ENCODE measurements at regions not wholly inside any gene's neighbourhood (a gene's known extent, or its start where the extent isn't known, plus 50 kb on each side); places are given as distances from the start of the nearest gene placed in this dataset.
A peak's percentile ranks its signal among the peaks of the same experiment; 100 is the strongest.
"Not testable (repeated sequence)": the region's sequence is repeated elsewhere in the genome, so short reads cannot be mapped to it uniquely, and the experiment has no call there.

DNA sequence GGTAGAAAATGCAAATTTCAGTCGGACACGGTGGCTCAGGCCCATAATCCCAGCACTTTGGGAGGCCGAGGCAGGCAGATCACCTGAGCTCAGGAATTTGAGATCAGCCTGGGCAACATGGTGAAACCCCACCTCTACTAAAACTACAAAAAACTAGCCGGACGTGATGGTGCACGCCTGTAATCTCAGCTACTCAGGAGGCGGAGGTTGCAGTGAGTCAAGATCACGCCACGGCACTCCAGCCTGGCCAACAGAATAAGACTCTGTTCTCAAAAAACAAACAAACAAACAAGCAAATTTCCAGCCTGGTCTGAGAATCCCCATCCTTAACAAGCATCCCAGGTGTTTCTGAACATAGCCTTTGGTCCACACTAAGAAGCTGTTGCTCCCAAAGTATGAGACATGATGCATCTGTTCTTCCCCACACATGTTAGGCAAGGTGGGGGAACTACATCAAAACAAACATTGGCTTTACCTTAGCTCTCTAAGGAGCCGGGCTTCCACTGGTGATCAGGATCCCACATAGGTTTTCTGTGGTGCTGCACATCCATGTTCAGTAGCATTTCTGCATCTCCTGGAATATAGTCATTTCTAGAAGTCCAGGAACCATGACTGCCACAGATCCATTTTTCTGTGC lies 92.5 kb upstream of the DMRT1 start:
- no peak for DNase-seq

DNA sequence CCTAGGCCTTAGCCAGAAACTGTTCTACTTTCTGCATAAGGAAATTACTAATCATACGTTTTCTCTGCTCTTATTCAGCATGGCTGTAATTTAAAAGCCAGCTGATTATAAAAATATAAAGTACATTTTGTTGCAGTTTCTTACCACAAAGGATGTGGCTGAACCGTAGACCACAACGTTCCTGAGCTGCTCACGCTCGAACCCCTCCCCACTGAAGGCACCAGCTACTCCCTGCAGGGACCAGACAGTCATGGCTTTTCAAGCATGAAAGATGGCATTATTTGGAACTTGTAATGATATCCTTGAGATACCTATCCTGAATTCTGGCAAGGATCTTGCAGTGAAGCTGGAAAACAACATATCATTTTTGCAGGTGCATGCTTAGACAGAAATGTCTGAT lies 91.8 kb upstream of the DMRT1 start:
- peak in 1 of 3 experiments; percentile 10 for DNase-seq

DNA sequence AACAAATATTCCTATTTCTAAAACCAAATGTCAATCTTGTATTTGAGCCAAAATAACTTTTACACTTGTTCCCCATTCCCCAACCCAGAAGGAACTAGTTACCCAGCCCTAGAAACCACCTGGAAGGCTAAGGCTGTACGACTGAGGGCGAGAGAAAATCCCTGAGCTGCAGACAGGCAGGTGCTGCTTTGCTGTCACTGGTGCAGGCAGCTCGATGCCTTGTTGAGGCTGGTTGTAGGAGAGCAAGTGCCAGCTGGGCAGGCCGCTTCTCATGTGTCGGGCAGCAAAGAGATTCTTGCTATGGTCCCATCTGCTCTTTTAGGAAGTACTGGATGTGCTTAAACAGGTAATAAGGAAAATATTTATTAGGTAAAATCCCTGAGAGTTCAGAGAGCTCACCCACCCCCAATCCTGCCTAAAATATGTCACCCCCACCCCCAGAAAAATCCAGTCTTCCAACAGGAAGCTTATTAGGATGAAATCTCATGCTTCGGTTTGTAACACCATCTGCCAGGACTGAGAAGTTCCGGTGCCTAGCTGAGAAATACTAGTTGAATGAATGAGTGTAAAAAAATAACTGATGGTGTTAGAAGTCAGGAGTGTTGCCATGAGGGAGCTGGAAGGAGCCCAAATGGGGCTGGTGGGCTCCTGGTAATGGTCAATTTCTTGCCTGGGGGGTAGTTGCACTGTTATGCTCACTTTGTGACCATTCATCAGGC lies 91.1 kb upstream of the DMRT1 start:
- DNase-seq, result peak in 1 of 3 experiments; percentile 48

DNA sequence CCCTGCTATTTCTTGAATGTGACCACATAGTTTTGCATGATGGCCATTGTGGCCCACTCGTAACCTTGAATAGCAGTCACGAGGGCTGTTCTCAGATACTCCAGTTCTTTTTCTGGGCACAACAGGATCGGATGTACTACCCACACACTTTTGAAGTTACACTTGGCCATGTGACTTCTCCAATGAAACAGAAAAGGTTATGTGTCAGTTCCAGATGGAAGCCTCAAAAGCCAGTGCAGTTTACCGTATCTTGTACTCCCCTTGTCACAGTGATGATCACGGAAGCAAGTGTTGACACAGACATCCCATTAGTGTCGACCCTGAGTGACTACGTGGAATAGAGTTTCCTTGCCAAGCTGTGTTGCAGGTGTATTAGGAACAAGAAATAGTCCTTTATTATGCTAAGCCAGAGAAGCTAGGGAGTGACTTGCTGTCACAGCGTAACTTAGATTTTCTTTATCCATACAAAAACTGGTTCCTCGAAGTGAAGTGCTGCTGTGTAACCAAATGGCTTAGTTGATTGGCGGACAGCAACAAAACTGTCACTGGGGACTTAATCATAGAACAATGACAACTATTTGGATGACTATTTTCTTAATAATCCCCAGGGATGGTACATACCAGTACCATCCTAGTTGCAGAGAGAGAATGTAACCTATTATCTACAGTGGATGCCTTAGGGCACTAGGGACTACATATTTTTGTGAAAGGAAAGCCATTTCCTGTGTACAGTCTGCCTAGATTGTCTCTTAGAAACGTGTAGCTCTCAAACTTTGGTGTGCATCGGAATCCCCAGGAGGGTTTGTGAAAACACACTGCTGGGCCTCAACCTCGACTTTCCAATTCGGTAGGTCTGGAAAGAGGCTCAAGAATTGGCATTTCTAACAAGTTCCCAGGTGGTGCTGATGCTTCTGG lies 90.1 kb upstream of the DMRT1 start:
- DNase-seq, result peak in 1 of 3 experiments; percentile 48

DNA sequence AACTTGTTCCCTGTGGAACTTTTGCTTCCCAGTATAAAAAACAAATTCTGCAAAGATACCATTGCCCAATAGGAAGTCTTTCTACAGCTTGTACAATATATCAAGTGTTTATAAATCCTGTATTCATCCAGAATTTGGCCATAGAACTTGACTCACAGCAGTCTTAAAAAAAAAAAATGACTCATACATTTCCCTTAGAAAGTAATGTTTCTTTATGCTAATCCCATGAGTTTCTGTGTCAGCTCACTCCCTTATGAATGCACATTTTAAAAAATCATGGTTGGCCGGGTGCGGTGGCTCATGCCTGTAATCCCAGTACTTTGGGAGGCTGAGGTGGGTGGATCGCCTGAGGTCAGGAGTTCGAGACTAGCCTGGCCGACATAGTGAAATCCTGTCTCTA lies 89.3 kb upstream of the DMRT1 start:
- DNase-seq, result no peak

DNA sequence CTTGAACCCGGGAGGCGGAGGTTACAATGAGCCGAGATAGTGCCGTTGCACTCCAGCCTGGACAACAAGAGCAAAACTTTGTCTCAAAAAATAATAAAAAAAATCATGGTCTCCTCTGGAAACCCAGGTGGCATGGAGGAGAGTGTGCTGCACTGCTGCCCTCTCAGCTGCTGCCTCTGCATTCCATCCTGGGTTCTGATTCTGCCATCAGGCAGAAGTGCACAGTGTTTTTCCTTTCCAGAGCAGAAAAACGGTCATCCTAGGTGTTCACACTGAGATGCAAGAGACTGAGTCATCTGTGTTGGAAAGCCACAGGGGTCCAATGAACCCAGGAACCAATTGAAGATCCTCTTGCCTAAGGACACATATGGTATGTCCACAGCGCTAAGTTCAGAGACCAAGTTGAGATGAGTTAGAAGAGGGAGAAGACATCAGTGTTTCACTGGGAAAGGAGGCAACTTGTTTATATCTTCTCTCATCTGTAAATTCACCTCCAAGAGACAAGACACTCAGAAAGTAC lies 88.8 kb upstream of the DMRT1 start:
- DNase-seq, result no peak

DNA sequence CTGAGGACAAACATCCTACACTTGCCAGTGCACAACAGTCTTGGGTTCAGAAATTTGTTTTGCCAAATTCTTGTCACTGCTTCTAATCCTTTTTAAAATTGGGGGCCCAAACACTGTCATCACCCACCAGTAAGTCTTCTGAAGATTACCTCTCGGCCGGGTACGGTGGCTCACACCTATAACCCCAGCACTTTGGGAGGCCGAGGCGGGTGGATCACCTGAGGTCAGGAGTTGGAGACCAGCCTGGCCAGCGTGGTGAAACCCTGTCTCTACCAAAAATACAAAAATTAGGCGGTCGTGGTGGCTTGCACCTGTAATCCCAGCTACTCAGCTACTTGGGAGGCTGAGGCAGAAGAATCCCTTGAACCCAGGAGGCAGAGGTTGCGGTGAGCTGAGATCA lies 87.8 kb upstream of the DMRT1 start:
- DNase-seq, result not testable (repeated sequence)

DNA sequence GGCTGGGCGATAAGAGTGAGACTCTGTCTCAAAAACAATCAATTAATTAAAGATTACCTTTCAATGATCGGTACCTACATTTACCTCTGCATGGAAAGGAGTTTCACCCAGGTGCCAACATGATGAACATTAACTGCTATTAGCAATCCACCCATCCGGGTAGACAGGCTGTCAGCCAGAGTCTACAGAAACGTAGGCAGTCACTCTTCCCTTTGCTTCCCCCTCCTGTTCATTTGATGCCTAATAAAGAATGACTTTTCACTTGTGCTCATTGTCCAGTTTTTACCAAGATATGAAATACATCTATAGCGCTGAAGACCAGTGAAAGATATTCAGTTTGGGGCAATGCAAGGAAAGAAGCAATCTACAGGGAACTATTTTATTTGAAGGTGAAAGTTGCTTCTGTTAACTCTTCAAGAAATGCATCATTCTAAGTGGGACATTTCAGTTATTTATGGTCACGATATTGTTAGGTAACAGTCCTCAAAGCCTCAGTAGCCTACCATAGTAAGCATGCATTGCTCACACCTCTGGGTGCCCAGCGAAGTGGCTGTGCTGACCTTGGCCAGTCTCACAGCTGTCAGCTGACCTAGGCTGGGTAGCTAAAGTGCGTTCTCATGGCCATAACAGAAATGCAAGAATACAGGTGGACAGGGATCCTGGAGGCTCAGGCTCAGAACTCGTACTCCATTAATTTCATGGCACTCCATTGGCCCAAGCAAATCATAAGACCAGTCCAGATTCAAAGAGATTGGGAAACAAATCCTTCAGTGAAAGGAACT lies 87.2 kb upstream of the DMRT1 start:
- no peak for DNase-seq

DNA sequence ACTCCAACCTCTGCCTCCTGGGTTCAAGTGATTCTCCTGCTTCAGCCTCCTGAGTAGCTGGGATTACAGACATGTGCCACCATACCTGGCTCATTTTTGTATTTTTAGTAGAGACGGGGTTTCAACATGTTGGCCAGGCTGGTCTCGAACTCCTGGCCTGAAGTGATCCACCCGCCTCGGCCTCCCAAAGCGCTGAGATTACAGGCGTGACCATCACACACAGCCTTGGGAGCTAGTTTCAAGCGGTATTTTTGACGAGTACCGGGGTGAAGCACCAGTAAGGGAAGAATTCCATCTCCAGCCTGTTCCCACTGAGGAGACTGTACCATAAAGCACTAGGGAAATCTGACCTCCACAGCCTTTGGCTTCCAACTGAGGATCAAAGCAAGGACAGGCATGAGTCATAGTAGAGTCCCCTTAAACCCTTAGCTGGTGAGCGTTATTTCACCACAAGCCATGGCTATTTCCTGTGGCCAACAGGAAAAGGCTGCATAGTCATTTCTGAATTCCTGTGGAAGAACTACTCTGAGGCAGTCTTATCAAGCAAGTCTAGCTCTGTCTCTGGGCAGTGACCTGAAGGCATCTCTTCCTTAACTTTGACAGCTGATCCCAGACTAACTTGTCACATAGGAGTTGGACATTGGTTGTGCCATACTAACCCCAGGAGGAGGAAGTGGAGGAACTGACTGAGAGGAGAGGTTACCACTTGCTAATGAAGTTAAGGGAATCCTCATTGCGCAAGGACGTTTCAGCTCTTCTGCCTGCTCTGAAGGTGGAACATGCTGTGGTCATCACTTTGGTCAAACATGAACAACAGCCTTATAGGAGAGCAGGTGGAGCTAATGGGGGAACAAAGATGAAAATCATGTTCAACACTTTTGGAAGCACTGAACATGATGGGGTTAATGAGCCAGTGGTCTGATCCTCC lies 85.8 kb upstream of the DMRT1 start:
- no peak for DNase-seq

DNA sequence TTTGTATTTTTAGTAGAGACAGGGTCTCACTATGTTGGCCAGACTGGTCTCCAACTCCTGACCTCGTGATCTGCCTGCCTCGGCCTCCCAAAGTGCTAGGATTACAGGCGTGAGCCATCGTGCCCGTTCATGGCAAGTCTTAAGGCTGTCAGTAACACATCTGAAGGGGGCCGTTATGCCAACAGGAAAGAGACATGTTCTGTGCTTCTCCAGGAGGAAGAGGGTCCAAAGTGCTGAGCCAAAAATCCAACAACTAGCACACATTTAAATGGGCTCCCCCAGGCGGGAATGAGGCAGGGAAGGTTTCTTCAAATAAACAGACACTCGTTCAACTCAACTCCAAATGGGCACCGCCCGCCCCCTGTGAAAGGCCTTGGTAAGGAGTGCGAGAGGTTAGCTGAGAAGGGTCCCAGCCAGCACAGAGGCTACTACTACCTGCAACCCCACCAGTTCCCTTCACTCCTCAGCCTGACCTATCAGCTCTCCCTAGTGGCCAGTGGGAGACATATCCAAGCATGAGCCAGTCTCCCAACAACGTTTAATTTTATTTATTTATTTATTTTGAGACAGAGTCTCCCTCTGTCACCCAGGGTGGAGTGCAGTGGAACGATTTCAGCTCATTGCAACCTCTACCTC lies 84.1 kb upstream of the DMRT1 start:
- peak; percentile 1 to 31 (median 8) for DNase-seq

DNA sequence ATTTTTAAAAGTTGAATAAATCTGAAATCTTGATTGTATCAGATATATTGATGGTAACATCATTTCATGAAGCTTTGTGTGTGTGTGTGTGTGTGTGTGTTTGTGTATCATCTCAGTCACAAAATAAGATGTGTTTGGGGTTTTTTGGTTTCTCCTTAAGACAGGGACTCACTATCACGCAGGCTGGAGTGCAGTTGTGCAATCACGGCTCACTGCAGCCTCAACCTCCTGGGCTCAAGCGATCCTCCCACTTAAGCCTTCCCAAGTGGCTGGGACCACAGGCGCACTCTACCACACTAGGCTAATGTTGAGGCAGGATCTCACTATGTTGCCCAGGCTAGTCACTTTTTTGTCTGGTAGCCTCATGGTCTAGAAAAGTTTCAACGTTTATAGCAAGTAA lies 83.4 kb upstream of the DMRT1 start:
- DNase-seq, result no peak

DNA sequence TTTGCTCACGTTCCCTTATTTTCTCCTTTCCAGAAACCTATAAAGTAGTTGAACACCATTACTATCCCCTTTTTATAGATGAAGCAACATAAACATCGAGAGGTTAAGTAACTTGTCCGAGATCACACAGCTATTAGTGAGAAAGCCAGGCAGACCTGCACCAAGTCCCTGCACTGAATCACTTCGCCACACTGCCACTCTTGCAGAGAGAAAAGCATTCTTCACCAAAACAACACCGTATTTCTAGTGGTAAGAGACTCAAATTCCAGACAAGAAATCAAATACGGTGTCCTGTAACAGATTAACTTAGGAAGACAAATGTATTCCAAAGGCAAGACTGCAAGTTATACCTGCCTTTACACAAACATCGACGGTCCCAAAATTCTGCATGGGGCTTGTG lies 82.0 kb upstream of the DMRT1 start:
- DNase-seq, result no peak

DNA sequence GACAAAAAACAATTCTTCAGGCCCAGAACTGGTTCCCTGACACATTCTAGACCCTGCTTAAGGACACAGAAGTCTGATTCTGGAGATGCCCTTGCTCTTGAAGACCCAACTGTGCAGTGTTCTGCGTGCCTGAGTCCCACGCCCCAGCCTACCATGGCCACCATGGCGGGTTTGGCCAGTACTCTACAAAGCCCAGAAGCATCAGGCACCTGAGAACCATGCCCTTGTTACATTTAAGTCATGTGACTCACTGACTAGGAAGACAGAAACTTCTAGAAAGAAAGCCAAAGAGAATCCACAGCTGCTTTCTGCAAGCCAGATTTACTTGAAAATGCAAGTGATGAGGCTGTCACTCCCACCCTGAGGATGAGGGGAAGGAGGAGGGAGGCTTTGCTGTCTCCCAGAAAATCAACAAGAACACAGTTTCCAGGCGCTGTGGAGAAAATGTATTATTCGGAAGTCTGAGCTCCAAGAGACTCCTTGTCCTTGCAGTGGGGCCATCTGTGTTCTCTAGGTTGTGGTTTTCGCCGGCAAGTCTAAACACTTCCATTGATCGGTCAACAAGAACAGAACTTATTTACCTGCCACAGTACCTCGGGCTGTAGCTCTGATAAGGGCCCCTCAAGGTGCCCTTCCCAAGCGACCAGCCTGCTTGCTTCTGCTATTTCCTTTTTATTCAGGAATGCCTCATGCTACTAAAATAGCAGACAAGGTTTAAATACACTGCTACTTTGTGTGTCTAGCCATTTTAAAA lies 81.3 kb upstream of the DMRT1 start:
- DNase-seq, result no peak

DNA sequence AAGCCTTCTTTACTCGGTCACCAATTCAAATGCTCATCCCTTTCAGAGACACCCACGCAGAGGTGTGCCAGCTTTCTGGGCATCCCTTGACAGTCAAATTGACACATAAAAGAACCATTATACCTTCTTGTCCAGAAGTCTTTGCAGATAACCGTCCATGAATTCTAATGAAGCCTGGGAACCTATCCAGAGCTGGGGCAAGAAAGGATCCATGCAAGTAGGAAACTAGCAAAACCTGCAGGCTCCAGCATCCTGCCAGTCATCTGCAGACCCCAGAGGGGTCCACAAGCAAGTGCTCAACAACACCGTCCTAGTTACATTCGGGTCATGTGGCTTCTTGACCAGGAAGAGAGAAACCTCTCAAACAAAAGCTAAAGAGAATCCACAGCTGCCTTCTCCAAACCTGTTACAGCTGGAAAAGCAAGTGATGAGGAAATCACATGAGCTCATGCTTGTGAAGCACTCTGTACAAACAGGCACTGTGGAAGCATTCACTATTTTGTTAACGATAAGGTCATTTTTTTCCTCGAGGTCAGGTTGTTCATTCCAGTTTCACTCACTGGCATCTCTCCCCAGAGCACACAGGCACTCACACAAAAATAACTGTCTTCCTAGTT lies 80.2 kb upstream of the DMRT1 start:
- DNase-seq, result no peak

DNA sequence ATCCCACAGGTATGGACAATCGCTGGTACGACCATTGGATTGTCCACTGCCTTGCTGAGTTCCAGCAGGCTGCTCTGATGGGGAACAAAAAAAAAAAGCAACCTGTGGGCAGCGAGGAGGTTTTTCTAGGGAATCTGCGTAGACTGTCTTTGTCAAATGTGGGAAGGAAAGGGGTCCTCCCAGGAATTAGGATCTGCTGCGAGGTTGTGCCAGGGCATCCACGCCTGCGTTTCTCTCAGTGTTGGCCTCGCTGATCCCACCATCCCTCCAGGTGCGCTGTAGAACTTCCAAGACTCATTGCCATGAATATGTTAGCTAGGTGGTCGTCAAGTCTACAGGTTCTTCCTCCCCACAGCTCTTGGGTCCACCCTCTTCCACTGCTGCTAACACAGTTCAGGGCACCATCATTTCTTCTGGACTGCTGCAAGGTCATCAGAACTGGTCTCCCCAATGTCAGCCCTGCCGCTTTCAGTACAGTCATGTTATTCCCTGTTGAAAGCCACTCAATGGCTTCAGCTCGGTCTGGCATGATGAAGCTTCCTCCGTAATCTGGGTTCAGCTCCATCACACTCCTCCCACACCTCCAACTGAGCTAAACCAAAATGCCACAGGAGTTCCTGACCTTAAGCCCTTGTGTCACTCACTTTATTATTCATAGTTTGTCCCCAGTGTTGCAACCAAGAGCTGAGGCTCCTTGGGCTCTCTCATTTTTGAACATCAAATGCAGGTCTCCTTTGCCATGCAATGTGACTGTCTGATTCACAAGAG lies 79.5 kb upstream of the DMRT1 start:
- DNase-seq, result no peak

DNA sequence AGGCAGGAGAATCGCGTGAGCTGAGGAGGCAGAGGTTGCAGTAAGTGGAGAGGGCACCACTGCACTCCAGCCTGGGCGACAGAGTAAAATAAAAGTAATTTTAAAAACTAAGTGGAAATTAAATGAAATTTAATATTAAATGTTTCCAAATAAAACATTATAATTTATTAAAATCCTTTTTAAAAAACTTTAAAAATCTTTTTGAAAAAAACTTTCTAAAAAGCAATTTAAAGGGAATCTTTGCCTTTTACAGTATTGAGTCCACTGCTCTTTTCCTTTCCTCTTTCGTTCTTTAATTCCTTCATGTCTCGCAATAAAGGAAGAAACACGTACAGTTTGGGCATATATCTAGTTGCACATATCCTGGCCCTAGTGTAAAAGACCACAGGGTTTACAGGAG lies 77.8 kb upstream of the DMRT1 start:
- no peak for DNase-seq

DNA sequence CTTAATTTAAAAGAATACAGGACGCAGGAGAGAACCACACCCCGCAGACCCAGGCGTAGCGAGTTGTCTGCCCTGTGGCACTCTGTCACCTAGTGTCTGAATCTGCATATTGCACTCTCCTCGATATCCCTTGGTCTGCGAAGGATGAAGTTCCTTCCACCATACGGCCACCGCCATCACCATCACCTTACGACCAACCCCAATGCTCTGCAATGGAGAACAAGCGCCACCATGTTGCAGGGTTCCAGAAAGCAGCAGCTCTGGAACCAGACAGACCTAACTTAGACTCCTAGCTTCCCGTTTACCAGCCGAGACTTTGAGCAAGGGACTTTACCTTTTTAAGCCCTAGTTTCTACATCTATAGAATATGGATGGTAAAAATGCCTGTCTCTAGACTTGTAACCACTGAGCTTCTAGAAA lies 77.4 kb upstream of the DMRT1 start:
- DNase-seq, result peak; percentile 11 to 79 (median 51)

DNA sequence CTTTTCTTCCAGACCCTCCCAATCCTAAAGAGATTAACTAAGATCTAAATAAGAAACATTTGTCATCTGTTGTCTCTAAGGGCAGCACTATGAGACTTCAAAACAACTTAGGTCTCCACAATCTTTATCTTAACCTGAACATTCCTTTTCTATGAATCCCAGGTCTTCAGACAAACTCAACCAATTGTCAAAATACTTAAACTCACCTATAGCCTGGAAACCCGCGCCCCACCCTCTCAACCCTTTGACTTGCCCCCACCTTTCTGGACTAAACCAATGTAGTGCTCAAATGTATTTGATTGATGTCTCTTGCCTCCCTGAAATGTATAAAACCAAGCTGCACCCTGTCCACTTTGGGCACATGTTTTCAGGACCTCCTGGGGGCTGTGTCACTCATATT lies 76.5 kb upstream of the DMRT1 start:
- no peak for DNase-seq

DNA sequence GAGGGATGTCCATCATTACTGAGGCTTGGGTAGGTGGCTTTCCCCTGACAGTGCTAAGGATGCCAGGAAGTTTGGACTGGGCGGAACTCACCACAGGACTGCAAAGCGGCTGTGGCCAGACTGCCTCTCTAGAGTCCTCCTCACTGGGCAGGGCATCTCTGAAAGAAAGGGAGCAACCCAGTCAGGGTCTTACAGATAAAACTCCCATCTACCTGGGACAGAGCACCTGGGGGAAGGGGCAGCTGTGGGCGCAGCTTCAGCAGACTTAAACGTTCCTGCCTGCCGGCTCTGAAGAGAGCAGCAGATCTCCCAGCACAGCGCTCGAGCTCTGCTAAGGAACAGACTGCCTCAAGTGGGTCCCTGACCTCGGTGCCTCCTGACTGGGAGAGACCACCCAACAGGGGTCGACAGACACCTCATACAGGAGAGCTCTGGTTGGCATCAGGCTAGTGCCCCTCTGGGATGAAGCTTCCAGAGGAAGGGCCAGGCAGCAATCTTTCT lies 74.4 kb upstream of the DMRT1 start:
- DNase-seq, result not testable (repeated sequence)
